Activated CD8-positive, alpha-beta memory T cell treated with anti-CD3 and anti-CD28 coated beads for 24 hours (primary cell): ENCODE measurements at regions not wholly inside any gene's neighbourhood (a gene's known extent, or its start where the extent isn't known, plus 50 kb on each side); places are given as distances from the start of the nearest gene placed in this dataset.

Experiments
- DNase-seq: peaks from one replicate; pipeline ENCODE4 v3.0.0-alpha.2; 2020

DNA sequence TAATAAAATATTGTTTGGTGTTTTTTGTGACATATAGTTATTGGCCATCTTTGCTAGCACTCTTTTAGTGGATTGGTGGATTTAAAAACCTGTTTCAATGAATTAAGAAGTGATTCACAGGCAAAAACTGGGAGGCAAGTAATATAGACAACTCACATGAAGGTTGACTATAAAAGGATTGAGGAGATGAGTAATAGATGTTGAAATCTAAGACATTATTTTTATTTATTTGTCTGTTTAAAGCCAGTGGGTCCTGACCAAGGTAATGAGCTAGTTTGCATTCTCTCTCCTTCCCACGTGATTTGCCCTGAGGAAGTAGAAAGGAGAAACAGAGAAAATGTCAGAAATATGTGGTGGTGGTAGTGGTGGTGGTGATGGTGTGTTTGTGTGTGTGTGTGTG, 351.5 kb upstream of the ZP4 start:
- no peak for DNase-seq

DNA sequence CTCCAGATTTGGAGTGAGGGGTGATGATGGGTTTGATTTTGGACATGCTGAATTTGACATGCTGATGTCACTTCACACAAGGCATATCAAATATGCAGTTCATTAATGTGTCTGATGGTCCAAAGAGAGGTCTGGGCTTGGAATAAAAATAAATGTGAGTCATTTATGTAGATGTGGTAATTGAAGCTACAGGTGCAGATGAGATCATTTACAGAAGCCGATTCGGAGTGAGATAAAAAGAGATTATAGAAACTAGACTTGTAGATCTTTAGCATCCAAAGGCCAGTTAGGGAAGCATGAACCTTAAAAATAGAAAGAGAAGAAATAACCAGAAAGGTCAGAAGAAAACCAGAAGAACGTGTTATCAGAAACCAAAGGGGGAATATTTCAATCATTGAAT, 350.9 kb upstream of the ZP4 start:
- no peak for DNase-seq

DNA sequence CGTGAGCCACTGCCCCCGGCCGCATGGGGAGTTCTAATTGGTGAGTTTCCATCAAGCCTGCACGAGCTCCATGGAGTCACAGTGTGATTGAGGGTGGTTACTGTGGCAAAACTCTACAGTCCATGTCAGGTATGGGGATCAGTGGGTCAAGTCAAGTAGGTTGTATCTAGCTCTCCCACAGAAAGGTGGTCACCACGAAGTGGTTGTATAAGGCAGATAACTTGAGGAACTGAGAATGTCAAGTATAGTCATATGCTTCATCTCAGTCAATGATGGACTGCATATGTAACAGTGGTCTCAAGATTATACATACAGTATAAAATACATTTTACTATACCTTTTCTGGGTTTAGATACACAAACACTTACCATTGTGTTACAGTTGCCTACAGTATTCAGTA, 348.6 kb upstream of the ZP4 start:
- no peak for DNase-seq

DNA sequence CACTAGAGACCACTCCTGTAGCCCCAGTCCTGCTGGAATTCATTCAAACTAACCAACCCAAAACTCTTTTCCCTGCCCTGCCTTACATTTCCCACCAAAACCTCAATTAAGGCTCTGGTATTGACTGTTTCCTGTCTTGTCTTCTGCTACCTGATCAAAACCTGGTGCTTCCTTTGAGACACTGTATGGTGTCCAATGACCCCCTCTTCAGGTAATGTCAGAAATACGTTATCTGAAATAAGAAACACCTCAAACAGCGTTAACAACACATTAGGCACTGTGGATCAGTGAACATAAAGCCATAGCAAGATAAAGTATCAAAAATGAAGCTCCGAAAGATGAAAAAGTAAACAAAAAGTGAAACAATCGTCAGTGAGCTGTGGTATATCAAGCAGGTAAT, 343.2 kb upstream of the ZP4 start:
- DNase-seq = no peak

DNA sequence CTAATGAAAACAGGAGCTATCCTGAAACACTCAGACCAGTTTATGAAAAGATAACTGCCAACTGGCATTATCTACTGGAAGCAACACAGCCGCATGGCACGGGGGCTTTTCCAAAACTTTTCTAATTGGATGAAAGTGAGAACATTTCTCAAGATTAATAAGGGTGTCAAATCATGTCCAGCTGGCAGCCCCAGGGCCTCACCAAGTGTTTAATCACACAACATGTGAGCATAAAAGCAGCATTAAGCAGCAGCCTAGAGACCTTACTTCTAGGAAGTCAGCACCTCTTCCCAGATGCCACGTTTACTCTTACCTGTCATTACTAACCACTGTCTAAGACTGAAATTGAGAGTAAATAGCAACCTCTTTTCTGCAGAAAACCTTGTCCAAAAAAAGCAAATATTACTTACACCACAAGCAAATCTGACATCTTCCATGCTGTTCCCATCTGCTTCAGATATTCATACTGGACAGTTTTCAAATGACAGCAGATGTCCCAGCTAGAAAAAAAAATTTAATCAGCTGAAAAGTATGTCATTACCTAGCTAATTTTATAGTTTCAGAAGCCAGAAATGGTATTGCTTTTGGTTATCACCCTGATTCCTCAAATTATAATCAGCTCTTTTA, 341.5 kb upstream of the ZP4 start:
- DNase-seq = no peak

GRCh38 chr1:238226810-238227209, 336.1 kb upstream of the ZP4 start:
- DNase-seq = no peak

GRCh38 chr1:238223076-238223640, 332.4 kb upstream of the ZP4 start:
- DNase-seq = no peak

DNA sequence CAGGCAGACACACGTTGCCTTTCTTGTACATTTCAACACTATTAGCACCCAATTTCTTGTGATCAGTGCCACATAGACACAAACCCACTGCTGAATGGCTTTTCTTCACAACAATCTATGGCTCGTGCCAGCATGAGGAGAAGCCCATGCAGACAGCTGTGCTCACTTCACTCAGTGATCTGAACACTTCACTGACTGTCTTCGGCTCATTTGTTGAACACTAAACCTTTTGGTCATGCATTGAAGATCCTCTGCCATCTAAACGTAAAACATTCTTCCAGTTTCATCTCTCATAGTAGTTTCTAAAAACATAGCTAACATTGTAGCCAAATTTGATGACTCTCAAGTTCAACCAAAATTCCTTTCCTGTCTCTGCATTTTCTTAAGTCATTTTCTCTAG, 331.0 kb upstream of the ZP4 start:
- no peak for DNase-seq

DNA sequence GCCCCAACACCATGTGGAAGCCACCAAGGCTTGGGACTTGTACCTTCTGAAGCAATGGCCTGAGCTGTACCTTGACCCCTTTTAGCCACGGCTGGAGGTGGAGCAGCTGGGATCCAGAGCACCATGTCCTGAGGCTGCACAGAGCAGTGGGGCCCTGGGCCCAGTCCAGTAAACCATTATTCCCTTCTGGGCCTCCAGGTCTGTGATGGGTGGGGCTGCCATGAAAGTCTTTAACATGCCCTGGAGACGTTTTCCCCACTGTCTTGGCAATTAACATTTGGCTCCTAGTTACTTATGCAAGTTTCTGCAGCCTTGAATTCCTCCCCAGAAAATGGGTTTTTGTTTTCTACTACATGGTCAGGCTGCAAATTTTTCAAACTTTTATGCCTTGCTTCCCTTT, 323.7 kb upstream of the ZP4 start:
- DNase-seq = no peak

DNA sequence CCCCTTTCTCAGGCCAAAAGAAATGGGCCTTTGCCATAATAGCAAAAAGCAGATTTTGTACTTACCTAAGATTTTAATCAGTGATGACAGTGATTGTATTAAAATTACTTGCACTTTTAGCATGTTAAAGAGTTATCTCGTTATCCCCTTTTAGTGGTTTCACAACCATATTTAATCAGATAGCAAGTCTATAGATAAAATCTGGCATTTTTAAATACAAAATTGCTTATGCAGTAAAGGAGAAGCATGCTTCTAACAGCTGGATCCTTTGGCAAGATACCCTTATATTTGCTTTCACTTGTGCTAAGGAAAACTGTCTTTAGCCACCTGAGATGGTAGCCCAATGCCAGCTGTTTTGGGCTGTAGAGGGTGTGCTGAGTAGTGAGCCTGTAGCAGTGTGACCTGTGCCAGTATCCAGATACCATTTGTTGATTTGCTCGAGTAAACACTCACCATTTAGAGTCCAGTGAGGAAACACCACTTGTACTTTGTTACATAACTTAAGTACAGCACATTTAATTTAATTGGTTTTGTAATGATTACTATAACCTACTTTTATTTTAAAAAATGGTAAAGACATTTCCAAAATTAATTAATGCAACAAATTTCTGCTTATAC, 314.4 kb upstream of the ZP4 start:
- DNase-seq = no peak

DNA sequence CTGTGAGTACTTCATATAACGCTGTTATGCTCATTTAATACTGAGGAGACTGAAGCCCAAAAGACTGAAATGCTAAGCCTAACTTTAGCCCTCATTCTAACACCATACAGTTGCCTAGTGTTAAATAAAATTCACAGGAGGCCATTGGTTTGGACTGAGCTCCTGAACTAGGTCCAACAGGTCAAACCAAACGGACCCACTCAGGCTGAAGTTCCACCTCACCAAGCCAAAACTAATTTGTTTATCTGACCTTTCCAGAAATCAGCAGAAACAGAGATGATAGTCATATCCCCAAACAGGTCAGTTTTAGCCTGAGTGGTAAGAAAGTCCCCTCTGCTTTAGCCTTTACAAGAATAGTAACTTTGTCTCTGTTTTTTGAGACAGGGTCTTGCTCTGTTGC, 311.3 kb upstream of the ZP4 start:
- no peak for DNase-seq

DNA sequence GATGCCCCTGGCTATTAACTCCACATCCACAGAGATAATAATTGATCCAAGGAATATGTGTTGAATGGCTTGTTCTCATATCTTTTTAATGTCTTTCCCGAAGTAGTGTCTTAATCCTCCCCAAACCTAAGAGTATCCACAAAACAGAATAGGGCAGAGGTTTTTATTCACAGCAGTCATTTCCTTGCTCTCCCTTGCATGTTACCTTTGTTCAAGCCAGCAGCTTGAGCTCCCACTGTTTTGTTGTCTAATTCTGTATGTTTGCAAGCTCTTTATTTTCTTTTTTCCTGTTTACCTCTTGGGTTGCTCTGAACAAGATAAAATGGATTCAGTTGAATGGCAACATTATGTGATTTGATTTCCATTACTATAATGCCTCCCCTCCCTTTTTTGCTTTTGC, 308.6 kb upstream of the ZP4 start:
- DNase-seq = no peak

DNA sequence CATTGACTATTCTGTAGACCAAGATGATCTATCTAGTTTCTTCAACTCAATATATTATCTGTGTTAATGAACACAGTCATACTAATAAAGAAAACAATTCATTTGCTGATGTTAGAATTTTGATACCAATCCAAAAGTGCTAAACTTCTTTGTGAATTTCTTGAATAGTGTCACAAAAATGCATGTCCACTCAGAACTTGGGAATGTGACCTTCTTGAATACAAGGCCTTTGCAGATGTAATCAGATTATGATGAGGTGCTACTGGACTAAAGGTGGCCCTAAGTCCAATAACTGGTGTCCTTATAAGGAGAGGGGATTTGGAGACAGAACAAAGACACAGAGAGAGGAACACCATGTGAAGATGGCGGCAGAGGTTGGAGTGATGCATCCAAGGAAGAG, 305.8 kb upstream of the ZP4 start:
- DNase-seq = no peak

- DNase-seq = no peak
Observed at GRCh38 chr1:238191170-238191569, 300.4 kb upstream of the ZP4 start.

DNA sequence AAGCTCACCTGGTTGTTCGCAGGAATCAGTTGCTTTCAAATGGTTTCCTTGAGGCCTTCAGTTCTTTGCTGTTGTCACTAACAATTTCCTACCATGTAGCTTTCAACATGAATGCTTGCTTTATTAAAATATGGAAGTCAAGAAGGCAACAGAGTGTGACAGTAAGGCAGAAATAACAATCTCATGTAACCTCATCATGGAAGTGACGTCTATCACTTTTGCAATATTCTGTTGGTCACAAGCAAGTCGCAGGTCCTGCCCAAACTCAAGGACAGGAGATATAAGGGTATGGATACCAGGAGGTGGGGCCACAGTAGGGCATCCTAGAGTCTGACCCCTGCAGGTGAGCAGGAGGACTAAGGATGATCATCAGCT, 296.8 kb upstream of the ZP4 start:
- DNase-seq = no peak

- no peak for DNase-seq
Observed at GRCh38 chr1:238186887-238187574, 296.3 kb upstream of the ZP4 start.

GRCh38 chr1:238177960-238178645, 287.4 kb upstream of the ZP4 start:
- DNase-seq = no peak

- DNase-seq = no peak
Observed at GRCh38 chr1:238177351-238177750, 286.6 kb upstream of the ZP4 start.

DNA sequence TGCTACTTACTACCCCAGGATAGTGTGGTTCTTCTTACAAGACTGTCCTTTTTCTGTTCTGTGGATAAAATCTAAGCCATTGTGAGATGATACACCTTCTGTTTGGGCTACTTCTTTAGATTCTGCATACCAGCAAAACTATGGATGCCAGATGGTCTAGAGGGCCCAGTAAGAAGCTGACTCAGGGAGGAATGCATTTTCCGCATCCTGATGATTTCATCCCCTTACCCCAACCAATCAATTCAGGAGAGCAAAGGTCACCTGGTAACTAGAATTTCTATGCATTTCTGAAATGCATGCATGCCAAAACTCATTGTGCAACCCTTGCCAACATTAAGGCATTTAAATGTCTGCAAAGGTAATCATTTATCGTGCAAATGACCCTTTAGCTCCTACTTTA, 285.7 kb upstream of the ZP4 start:
- no peak for DNase-seq

GRCh38 chr1:238171985-238172384, 281.3 kb upstream of the ZP4 start:
- no peak for DNase-seq

DNA sequence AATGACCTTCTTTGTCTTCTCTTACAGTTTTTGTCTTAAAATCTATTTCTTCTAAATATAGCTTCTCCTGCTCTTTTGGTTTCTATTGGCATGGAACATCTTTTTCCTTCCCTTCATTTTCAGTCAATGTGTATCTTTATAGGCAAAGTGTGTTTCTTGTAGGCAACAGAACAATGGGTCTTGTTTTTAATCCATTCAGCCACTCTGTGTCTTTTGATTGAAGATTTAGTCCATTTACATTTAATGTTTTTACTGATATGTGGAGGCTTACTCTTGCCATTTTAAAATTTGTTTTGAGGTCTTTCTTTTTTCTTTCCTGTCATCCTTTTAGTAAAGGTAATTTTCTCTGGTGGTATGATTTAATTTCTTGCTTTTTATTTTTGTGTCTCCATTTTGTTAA, 271.2 kb upstream of the ZP4 start:
- no peak for DNase-seq

DNA sequence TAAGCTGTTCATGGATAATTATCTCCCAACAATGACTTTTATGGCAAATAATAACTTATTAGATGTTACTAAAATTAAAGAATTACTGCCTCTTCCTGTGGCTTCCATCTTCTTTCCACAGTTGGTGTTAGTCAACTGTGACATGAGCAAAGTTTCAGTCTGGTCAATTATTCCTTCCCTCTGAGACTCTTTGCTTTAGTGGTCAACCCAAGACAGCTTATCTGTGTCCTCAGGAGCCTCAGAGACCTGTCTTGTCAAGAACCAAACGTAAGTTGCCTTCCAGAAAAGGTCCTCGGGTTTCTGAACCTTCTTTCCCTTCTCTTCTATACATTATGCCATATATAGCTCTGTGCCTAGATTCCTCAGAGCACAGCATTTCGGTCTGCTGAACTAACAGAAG, 263.2 kb upstream of the ZP4 start:
- DNase-seq = no peak

GRCh38 chr1:238153253-238153652, 262.5 kb upstream of the ZP4 start:
- DNase-seq = no peak

DNA sequence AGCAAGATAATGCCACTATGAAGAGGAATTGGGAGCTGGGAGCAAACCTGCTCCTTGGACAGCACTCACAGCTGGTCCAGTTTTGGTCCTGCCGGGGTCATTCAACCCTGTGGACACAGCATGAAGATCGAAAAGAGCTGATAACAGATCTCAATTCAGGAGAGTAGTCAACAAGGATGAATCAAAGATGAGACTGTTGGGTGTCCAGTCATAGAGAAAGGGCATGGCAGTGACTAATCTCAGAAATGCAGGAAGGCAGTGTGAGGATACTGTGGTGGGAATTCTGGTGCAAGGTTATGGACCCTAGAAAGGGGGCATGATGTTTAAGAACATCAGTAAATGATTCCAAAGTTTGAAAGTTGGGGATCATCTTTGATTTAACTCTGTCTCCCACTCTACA, 261.4 kb upstream of the ZP4 start:
- no peak for DNase-seq
